Endothelial cell of umbilical vein (primary cell): ENCODE measurements at regions not wholly inside any gene's neighbourhood (a gene's known extent, or its start where the extent isn't known, plus 50 kb on each side); places are given as distances from the start of the nearest gene placed in this dataset.

Experiments
- FOS ChIP-seq: IDR thresholded peaks from 2 replicates; pipeline ENCODE4 v1.6.1; 2011; ENCODE audit warnings: mild to moderate bottlenecking, low read length, moderate library complexity, borderline replicate concordance; ENCODE audit not compliant: insufficient read depth
- GATA2 ChIP-seq: IDR thresholded peaks from 2 replicates; pipeline ENCODE4 v1.7.0; 2011; ENCODE audit warnings: low read depth, mild to moderate bottlenecking, moderate library complexity, mixed read lengths, low read length; ENCODE audit not compliant: insufficient read length, insufficient read depth
- JUN ChIP-seq: IDR thresholded peaks from 2 replicates; pipeline ENCODE4 v1.6.1; 2011; ENCODE audit warnings: borderline replicate concordance, low read depth; ENCODE audit not compliant: insufficient read length, insufficient read depth
- POLR2A ChIP-seq: IDR thresholded peaks from 2 replicates; pipeline ENCODE4 v1.6.1; 2012; ENCODE audit warnings: low read depth, mild to moderate bottlenecking, control low read depth, low read length
- TF ChIP-seq, protein P1 (sequence below), 2 donors: IDR thresholded peaks; 1 replicate in 1 of 2; 2 replicates in 1 of 2; pipeline ENCODE4 v1.5.1; 2011; ENCODE audit warnings: low read length in 2 of 2, mild to moderate bottlenecking in 2 of 2, moderate library complexity in 2 of 2, control low read depth in 1 of 2, inconsistent platforms in 1 of 2, low read depth in 1 of 2; ENCODE audit not compliant: insufficient read depth in 1 of 2; ENCODE audit errors: extremely low read depth in 1 of 2

DNA sequence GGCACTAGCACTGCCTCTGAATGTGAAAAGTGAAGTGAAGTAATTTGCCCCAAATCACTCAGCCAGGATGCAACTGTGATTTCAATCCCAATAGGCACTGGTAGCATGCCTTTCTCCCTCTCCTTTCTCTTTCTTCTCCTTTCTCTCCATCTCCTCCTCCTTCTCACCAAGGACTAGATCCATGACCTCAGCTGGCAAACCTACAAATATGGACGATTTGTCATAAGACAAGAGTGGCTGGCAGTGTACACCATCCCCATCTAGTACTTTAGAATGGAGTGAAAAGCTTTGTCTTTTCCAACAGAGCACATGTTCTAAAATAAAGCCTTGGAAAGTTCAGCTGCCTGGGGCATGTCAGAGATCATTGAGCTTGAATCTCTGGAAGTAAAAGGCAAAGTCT, 574.7 kb upstream of the CLINT1 start:
- TF ChIP-seq, protein P1, sequence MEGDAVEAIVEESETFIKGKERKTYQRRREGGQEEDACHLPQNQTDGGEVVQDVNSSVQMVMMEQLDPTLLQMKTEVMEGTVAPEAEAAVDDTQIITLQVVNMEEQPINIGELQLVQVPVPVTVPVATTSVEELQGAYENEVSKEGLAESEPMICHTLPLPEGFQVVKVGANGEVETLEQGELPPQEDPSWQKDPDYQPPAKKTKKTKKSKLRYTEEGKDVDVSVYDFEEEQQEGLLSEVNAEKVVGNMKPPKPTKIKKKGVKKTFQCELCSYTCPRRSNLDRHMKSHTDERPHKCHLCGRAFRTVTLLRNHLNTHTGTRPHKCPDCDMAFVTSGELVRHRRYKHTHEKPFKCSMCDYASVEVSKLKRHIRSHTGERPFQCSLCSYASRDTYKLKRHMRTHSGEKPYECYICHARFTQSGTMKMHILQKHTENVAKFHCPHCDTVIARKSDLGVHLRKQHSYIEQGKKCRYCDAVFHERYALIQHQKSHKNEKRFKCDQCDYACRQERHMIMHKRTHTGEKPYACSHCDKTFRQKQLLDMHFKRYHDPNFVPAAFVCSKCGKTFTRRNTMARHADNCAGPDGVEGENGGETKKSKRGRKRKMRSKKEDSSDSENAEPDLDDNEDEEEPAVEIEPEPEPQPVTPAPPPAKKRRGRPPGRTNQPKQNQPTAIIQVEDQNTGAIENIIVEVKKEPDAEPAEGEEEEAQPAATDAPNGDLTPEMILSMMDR (IDR thresholded peaks at IDR 0.05; ENCODE audit: extremely low read depth in 1 of 2, insufficient read depth in 1 of 2, low read depth in 1 of 2, low read length in 2 of 2): no peak
- TF ChIP-seq GATA2 (no peak), POLR2A (no peak), FOS (no peak), JUN (no peak)
